ENCODE measurements at regions not wholly inside any gene's neighbourhood (a gene's known extent, or its start where the extent isn't known, plus 50 kb on each side); places are given as distances from the start of the nearest gene placed in this dataset.

DNA sequence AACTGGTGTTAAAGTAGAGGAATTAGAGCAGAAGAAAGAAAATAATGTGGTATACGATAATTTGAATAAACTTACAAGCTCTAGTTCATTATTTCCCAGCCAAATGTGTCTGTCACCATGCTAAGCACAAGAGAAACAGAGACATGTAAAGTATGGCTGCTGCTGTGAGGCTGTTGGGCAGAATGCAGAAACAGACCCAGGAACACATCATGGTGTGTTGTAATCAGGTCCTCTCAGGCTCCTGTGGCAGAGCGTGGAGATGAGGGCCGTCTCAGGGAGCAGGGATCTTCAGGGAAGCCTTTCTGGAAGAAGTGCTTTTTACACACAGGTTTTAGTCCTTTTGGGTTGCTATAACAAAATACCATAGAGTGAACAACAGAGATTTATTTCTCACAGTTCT, 710.7 kb upstream of the SGCG start:
- Histone ChIP-seq H2AFZ (ENCODE audit: low read depth, low read length) (no peak overlapping the region), H4K20me1 (replicated peaks; ENCODE audit: control insufficient read depth, insufficient read depth, low read length) (no peaks in the 10 kb centered on the region), H3K79me2 (ENCODE audit: control insufficient read depth, insufficient read depth, low read length) (no peaks in the 10 kb centered on the region), H3K9me3 (replicated peaks; ENCODE audit: control insufficient read depth, insufficient read depth, low read depth, low read length) (no peaks in the 10 kb centered on the region), H3K4me2 (ENCODE audit: insufficient read depth, low read length) (no peak overlapping the region), H3K27ac (ENCODE audit: extremely low read depth, low read depth, low read length) (no peak overlapping the region), H3K9ac (ENCODE audit: insufficient read depth in 1 of 2, low read depth in 2 of 2, low read length in 2 of 2) (no peak overlapping the region), H3K27me3 (ENCODE audit: control insufficient read depth in 2 of 2, insufficient read depth in 2 of 2, low read length in 2 of 2) (no peaks in the 10 kb centered on the region), H3K4me3 (no peak overlapping the region), H3K9me1 (ENCODE audit: control insufficient read depth, insufficient read depth, low read length) (no peaks in the 10 kb centered on the region), H3K4me1 (replicated peaks in 1 of 2; ENCODE audit: control insufficient read depth in 2 of 2, insufficient read depth in 2 of 2, low read length in 2 of 2) (no peaks in the 10 kb centered on the region), H3K36me3 (ENCODE audit: control insufficient read depth, insufficient read depth, low read length) (no peaks in the 10 kb centered on the region)
- BruUV-seq (replicated peaks) = no TSS peak
- ATAC-seq (no peak), DNase-seq (ENCODE audit: extremely low read depth in 1 of 4, low spot score in 3 of 4) (no peak), FAIRE-seq (no peak)
- intact Hi-C loops (cut with micrococcal nuclease) = no loop called here
- 0% methylated on average over 3 of the region's 3 CpGs for WGBS (ENCODE audit: insufficient coverage, low coverage, missing lambda C conversion rate)
- in situ Hi-C loops (cut with MboI) = no loop called here
- POLR2A ChIA-PET = no interaction called here
- CTCF ChIA-PET (ENCODE audit: low intra/inter-chr PET ratio) = no interaction called here
- TF ChIP-seq TCF7 (IDR thresholded peaks at IDR 0.05; ENCODE audit: borderline replicate concordance) (no peak), SIX5 (IDR thresholded peaks at IDR 0.05; ENCODE audit: borderline replicate concordance in 1 of 2, insufficient read depth in 1 of 2, low read depth in 1 of 2, low read length in 2 of 2) (no peak), RFX5 (IDR thresholded peaks at IDR 0.05; ENCODE audit: low read depth, low read length) (no peak), DIDO1 (tag; IDR thresholded peaks at IDR 0.05; ENCODE audit: low read depth) (no peak), SMAD2 (IDR thresholded peaks at IDR 0.05; ENCODE audit: low read depth, low read length) (no peak), KAT8 (IDR thresholded peaks at IDR 0.05; ENCODE audit: low read depth) (no peak), MCM3 (IDR thresholded peaks at IDR 0.05) (no peak), THRAP3 (IDR thresholded peaks at IDR 0.05; ENCODE audit: borderline replicate concordance) (no peak), PML (IDR thresholded peaks at IDR 0.05; ENCODE audit: low read length) (no peak), ZNF347 (CRISPR knock-in tag; IDR thresholded peaks at IDR 0.05; ENCODE audit: low read depth) (no peak), KDM2B (CRISPR knock-in tag; IDR thresholded peaks at IDR 0.05) (no peak), MAFF (IDR thresholded peaks at IDR 0.05; ENCODE audit: low read length) (no peak), NONO (IDR thresholded peaks at IDR 0.05; ENCODE audit: low read depth in 2 of 2, low read length in 1 of 2) (no peak), RNF2 (IDR thresholded peaks at IDR 0.05) (no peak), NRF1 (conservative IDR thresholded peaks at IDR 0.05 in 1 of 2, IDR thresholded peaks at IDR 0.05 in 1 of 2) (no peak)
- TF ChIP-seq, protein P1, sequence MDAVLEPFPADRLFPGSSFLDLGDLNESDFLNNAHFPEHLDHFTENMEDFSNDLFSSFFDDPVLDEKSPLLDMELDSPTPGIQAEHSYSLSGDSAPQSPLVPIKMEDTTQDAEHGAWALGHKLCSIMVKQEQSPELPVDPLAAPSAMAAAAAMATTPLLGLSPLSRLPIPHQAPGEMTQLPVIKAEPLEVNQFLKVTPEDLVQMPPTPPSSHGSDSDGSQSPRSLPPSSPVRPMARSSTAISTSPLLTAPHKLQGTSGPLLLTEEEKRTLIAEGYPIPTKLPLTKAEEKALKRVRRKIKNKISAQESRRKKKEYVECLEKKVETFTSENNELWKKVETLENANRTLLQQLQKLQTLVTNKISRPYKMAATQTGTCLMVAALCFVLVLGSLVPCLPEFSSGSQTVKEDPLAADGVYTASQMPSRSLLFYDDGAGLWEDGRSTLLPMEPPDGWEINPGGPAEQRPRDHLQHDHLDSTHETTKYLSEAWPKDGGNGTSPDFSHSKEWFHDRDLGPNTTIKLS (IDR thresholded peaks at IDR 0.05; ENCODE audit: borderline replicate concordance, low read depth) = no peak
- TF ChIP-seq, protein P2, sequence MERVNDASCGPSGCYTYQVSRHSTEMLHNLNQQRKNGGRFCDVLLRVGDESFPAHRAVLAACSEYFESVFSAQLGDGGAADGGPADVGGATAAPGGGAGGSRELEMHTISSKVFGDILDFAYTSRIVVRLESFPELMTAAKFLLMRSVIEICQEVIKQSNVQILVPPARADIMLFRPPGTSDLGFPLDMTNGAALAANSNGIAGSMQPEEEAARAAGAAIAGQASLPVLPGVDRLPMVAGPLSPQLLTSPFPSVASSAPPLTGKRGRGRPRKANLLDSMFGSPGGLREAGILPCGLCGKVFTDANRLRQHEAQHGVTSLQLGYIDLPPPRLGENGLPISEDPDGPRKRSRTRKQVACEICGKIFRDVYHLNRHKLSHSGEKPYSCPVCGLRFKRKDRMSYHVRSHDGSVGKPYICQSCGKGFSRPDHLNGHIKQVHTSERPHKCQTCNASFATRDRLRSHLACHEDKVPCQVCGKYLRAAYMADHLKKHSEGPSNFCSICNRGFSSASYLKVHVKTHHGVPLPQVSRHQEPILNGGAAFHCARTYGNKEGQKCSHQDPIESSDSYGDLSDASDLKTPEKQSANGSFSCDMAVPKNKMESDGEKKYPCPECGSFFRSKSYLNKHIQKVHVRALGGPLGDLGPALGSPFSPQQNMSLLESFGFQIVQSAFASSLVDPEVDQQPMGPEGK (CRISPR knock-in tag; IDR thresholded peaks at IDR 0.05; ENCODE audit: borderline replicate concordance) = no peak
- TF ChIP-seq, protein P3, sequence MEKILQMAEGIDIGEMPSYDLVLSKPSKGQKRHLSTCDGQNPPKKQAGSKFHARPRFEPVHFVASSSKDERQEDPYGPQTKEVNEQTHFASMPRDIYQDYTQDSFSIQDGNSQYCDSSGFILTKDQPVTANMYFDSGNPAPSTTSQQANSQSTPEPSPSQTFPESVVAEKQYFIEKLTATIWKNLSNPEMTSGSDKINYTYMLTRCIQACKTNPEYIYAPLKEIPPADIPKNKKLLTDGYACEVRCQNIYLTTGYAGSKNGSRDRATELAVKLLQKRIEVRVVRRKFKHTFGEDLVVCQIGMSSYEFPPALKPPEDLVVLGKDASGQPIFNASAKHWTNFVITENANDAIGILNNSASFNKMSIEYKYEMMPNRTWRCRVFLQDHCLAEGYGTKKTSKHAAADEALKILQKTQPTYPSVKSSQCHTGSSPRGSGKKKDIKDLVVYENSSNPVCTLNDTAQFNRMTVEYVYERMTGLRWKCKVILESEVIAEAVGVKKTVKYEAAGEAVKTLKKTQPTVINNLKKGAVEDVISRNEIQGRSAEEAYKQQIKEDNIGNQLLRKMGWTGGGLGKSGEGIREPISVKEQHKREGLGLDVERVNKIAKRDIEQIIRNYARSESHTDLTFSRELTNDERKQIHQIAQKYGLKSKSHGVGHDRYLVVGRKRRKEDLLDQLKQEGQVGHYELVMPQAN (IDR thresholded peaks at IDR 0.05; ENCODE audit: borderline replicate concordance) = no peak
